GM21390 (cell line): ENCODE measurements at regions not wholly inside any gene's neighbourhood (a gene's known extent, or its start where the extent isn't known, plus 50 kb on each side); places are given as distances from the start of the nearest gene placed in this dataset.

Source experiments
- ATAC-seq: cut with Tn5 transposase; IDR thresholded peaks from one replicate; pipeline ENCODE4 v1.9.1; 2021; ENCODE audit not compliant: unreplicated experiment

- ATAC-seq: no peak
Measured at GRCh38 chr4:90007494-90008167, 113.0 kb downstream of the MMRN1 start.

GRCh38 chr4:90012918-90013317 is 114.3 kb upstream of the CCSER1 start:
- ATAC-seq: no peak

GRCh38 chr4:90024519-90024918 is 102.7 kb upstream of the CCSER1 start:
- no peak for ATAC-seq

GRCh38 chr4:90025248-90025647 is 101.9 kb upstream of the CCSER1 start:
- no peak for ATAC-seq

- ATAC-seq: peak; percentile 89
Measured at GRCh38 chr4:90027565-90027964, 99.6 kb upstream of the CCSER1 start.

GRCh38 chr4:90028460-90028859 is 98.7 kb upstream of the CCSER1 start:
- no peak for ATAC-seq

GRCh38 chr4:90030202-90030601 is 97.0 kb upstream of the CCSER1 start:
- no peak for ATAC-seq

GRCh38 chr4:90030953-90031352 is 96.2 kb upstream of the CCSER1 start:
- ATAC-seq: no peak

- ATAC-seq: no peak
Measured at GRCh38 chr4:90039122-90039521, 88.1 kb upstream of the CCSER1 start.

- no peak for ATAC-seq
Measured at GRCh38 chr4:90051999-90052398, 75.2 kb upstream of the CCSER1 start.

GRCh38 chr4:90057091-90057490 is 70.1 kb upstream of the CCSER1 start:
- no peak for ATAC-seq

GRCh38 chr4:90060039-90060438 is 67.2 kb upstream of the CCSER1 start:
- no peak for ATAC-seq

GRCh38 chr4:90061881-90062280 is 65.3 kb upstream of the CCSER1 start:
- no peak for ATAC-seq

- ATAC-seq: no peak
Measured at GRCh38 chr4:90064196-90064595, 63.0 kb upstream of the CCSER1 start.

GRCh38 chr4:90069151-90069550 is 58.0 kb upstream of the CCSER1 start:
- no peak for ATAC-seq

GRCh38 chr4:90071289-90072235 is 55.6 kb upstream of the CCSER1 start:
- peak; percentile 72 for ATAC-seq

- no peak for ATAC-seq
Measured at GRCh38 chr4:90074322-90074886, 52.8 kb upstream of the CCSER1 start.
